Duodenal mucosa (tissue), 2 donors: ENCODE measurements at regions not wholly inside any gene's neighbourhood (a gene's known extent, or its start where the extent isn't known, plus 50 kb on each side); places are given as distances from the start of the nearest gene placed in this dataset.

Experiments
- H3K27ac ChIP-seq: one replicate; pipeline ENCODE4 v1.7.0; 2013; ENCODE audit warnings: low read depth, low read length
- H3K27me3 ChIP-seq, 2 donors: one replicate each; pipeline ENCODE4 v1.7.0; 2013; ENCODE audit warnings: low read length in 2 of 2, control low read depth in 1 of 2; ENCODE audit not compliant: insufficient read depth in 2 of 2, control insufficient read depth in 1 of 2
- H3K36me3 ChIP-seq, 2 donors: one replicate each; pipeline ENCODE4 v1.7.0; 2013; ENCODE audit warnings: low read length in 2 of 2, control low read depth in 1 of 2; ENCODE audit not compliant: insufficient read depth in 2 of 2, control insufficient read depth in 1 of 2
- H3K4me1 ChIP-seq, 2 donors: one replicate each; pipeline ENCODE4 v1.7.0; 2013; ENCODE audit warnings: low read length in 2 of 2, control low read depth in 1 of 2; ENCODE audit not compliant: insufficient read depth in 2 of 2, control insufficient read depth in 1 of 2
- H3K4me3 ChIP-seq, 2 donors: one replicate each; pipeline ENCODE4 v1.7.0; 2013; ENCODE audit warnings: low read length in 2 of 2, low read depth in 1 of 2
- H3K9ac ChIP-seq, 2 donors: one replicate each; pipeline ENCODE4 v1.7.0; 2013; ENCODE audit warnings: low read length in 2 of 2, low read depth in 1 of 2
- H3K9me3 ChIP-seq, 2 donors: one replicate each; pipeline ENCODE4 v1.7.0; 2013; ENCODE audit warnings: low read length in 2 of 2, control low read depth in 1 of 2; ENCODE audit not compliant: control insufficient read depth in 1 of 2

- Histone ChIP-seq H3K9ac (no peak overlapping the region), H3K27ac (no peak overlapping the region), H3K36me3 (no peaks in the 10 kb centered on the region), H3K9me3 (no peaks in the 10 kb centered on the region), H3K4me1 (no peaks in the 10 kb centered on the region), H3K27me3 (no peaks in the 10 kb centered on the region), H3K4me3 (no peak overlapping the region)
Observed at GRCh38 chr2:217662984-217663602, 339.7 kb downstream of the TNS1 start.

DNA sequence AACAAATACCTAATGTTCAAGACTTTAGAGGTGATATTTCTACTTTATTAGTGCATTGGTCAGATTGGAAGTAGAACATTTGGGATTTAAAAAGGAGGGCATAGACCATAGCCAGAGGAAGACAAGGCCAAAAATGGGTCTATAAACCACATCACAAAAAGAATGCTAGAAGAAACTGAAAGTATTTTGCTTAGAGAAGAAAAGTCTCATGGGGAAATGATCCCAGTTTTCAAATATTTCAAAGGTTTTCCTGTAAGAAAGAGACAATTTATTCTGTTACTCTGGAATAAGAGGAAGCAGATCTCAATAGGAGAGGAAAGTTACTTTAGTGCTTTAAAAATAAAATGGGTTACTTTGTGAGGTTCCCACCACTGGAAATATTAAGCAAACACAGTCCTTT, 341.4 kb downstream of the TNS1 start:
- Histone ChIP-seq H3K9me3 (no peaks in the 10 kb centered on the region), H3K4me3 (no peak overlapping the region), H3K27me3 (no peaks in the 10 kb centered on the region), H3K4me1 (no peaks in the 10 kb centered on the region), H3K36me3 (no peaks in the 10 kb centered on the region), H3K27ac (no peak overlapping the region), H3K9ac (no peak overlapping the region)

DNA sequence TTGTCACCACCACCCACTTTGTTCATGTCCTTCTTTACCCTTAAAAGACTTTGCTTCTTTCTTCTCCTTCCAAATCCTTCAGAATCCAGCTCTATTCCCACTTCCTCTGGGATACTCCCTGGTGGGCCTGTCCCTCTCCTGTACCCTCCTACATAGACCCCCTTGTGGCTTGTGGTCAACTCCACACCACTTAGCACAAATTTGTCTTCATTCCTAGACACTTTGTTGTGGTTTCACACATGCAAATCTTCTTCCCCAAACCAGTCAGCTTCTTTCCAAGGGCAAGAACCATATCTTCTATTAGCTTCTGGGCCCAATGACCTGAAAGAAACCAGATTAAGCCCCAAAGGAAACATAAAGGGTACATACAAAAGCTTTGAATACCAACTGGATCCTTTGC, 342.4 kb downstream of the TNS1 start:
- no peaks in the 10 kb centered on the region for H3K36me3 ChIP-seq
- no peak overlapping the region for H3K9ac ChIP-seq
- H3K4me1 ChIP-seq = no peaks in the 10 kb centered on the region
- H3K27me3 ChIP-seq = peaks cover 0 to 2% of the 10 kb centered on the region in 2 donors
- H3K27ac ChIP-seq = no peak overlapping the region
- no peaks in the 10 kb centered on the region for H3K9me3 ChIP-seq
- H3K4me3 ChIP-seq = no peak overlapping the region

GRCh38 chr2:217658806-217659205, 344.0 kb downstream of the TNS1 start:
- Histone ChIP-seq H3K9me3 (no peaks in the 10 kb centered on the region), H3K9ac (no peak overlapping the region), H3K4me3 (no peak overlapping the region), H3K36me3 (no peaks in the 10 kb centered on the region), H3K4me1 (no peaks in the 10 kb centered on the region), H3K27me3 (peaks cover 0 to 2% of the 10 kb centered on the region in 2 donors), H3K27ac (no peak overlapping the region)

DNA sequence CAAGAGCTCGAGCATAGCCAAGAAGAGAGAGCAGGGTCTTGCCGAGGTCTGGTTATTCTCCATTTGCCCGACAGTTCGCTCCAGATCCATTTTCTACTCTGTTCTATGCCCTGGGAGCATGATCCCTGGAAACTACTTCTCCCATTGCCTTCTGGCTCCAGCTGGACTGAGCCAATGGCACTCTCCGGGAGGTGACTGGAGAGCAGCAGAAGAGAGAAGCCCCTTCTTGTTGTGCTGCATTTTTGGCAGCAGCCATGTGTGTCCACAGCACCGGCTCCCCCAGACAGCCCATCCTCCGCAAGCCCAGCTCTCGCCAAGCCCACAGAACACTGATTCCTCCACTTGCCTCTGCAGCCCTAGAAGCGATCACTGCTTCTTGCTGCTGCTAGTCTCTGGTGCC, 345.5 kb downstream of the TNS1 start:
- Histone ChIP-seq H3K36me3 (no peaks in the 10 kb centered on the region), H3K9ac (no peak overlapping the region), H3K4me1 (no peaks in the 10 kb centered on the region), H3K9me3 (no peaks in the 10 kb centered on the region), H3K27ac (no peak overlapping the region), H3K4me3 (no peak overlapping the region), H3K27me3 (peaks cover 0 to 2% of the 10 kb centered on the region in 2 donors)

- H3K27me3 ChIP-seq = peaks cover 0 to 2% of the 10 kb centered on the region in 2 donors
- H3K27ac ChIP-seq = no peak overlapping the region
- H3K4me1 ChIP-seq = no peaks in the 10 kb centered on the region
- H3K4me3 ChIP-seq = no peak overlapping the region
- H3K9me3 ChIP-seq = no peaks in the 10 kb centered on the region
- no peaks in the 10 kb centered on the region for H3K36me3 ChIP-seq
- H3K9ac ChIP-seq = no peak overlapping the region
Observed at GRCh38 chr2:217656316-217656715, 346.5 kb downstream of the TNS1 start.

DNA sequence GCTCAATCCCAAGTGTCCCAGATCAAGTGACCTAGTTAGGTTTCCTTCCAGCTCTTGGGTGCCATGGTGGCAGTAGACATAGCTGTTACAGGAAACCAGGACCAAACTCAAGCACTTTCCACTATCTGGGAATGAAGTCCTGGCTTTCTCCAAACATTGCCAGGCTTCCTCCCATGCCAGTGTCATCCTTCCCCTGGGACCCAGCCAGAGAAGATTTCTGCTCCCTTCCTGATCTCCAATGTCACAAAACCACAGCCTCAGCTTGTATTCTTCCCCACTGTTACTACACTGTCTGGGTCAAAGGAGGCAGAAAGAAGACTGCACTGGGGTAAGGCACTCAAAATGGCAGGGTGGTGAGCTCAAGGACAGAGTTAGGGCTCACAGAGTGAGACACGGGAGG, 347.1 kb downstream of the TNS1 start:
- no peak overlapping the region for H3K27ac ChIP-seq
- no peaks in the 10 kb centered on the region for H3K4me1 ChIP-seq
- H3K9me3 ChIP-seq = no peaks in the 10 kb centered on the region
- H3K36me3 ChIP-seq = no peaks in the 10 kb centered on the region
- no peak overlapping the region for H3K4me3 ChIP-seq
- H3K9ac ChIP-seq = no peak overlapping the region
- peaks cover 0 to 2% of the 10 kb centered on the region in 2 donors for H3K27me3 ChIP-seq

DNA sequence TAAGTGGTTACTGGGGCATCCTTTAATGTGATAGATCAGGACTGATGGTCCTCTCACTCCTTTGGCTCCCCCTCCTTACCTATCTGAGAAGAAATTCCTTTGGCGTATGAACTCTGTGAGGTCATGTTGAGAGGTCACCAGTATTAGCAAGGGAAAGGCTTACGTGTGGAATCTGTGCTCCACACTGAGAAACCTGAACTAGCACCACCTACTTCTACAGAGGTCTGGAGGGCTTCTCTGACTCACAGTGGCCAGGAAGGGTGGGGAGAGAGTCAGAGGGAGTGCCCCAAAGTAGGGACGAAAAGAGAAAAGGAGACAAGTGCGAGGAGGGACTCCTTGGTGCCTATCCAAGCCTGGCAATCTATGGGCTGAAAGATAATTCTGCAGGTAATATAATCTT, 348.6 kb downstream of the TNS1 start:
- no peaks in the 10 kb centered on the region for H3K4me1 ChIP-seq
- no peak overlapping the region for H3K4me3 ChIP-seq
- H3K9ac ChIP-seq = no peak overlapping the region
- H3K36me3 ChIP-seq = no peaks in the 10 kb centered on the region
- H3K9me3 ChIP-seq = no peaks in the 10 kb centered on the region
- H3K27me3 ChIP-seq = peaks cover 0 to 2% of the 10 kb centered on the region in 2 donors
- no peak overlapping the region for H3K27ac ChIP-seq

DNA sequence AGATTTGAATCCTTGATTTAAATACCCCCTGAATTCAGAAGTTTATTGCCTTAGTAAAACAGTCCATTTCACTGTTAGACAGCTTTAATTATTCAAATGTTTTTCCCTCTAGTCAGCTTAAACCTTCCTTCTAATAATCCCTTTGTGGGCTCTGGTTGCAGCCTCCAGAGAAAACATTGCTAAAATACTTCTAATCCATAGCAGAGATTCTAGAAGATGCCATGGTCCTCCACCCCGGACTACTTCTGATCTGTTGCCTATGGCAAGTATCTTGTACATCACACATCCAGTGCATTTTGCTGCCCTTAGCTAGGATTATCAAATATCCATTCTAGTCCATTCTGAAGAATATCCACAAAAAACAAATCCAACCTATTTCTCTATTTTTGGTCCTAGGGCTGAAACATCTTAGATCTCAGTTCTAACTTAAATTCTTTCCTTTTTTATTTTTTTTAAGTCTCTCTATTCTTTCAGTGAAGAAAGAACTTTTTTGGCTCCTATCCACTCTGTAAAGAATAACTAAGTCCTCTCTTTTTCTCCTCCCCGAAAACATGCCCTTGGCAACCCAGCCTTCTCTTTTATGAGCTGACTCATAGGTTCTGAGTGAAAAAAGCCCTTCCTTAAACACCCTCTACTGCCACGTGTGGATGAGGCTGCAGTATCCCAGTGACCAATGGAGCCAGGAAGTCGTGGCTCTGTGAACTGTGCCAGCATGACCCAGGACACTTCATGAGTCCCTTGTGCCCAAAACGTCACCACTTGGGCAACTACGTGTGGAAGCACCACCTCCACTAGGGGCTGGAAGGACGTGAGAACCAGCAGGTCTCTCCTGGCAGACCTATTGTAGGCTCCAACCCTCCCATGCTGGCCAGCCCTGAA, 349.8 kb downstream of the TNS1 start:
- H3K9me3 ChIP-seq = no peaks in the 10 kb centered on the region
- H3K4me1 ChIP-seq = no peaks in the 10 kb centered on the region
- H3K36me3 ChIP-seq = no peaks in the 10 kb centered on the region
- no peak overlapping the region for H3K27ac ChIP-seq
- no peak overlapping the region for H3K4me3 ChIP-seq
- H3K9ac ChIP-seq = no peak overlapping the region
- H3K27me3 ChIP-seq = peaks cover 0 to 2% of the 10 kb centered on the region in 2 donors

DNA sequence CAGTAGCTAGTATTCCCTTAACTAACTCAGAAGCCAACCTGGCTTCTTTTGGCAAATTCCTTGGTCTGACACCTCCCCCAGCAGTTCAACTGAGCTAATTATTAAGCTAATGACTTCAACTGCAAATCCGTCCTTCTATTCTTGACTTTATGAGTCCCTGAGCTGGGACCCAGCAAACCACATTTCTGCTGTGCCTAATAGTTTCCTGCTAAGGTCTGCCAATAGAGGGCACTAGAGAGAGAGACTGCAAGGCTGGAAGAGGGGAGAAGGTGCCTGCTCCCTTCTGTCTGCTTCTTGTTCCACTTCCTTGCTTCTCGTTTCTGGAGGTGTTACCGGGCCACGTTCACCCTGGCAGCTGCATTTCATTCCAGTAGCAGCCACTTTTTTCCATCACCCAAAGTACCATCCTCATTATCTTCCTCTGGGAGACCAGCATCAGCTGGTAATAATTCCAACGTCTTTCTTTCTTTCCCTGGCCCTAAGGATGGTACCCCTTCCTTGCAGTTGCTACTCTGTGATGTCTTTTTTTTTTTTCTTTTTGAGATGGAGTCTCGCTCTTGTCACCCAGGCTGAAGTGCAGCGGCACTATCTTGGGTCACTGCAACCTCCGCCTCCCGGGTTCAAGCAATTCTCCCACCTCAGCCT, 352.0 kb downstream of the TNS1 start:
- Histone ChIP-seq H3K9ac (no peak overlapping the region), H3K4me1 (no peaks in the 10 kb centered on the region), H3K27me3 (peaks cover 0 to 2% of the 10 kb centered on the region in 2 donors), H3K9me3 (no peaks in the 10 kb centered on the region), H3K4me3 (no peak overlapping the region), H3K36me3 (no peaks in the 10 kb centered on the region), H3K27ac (no peak overlapping the region)
